Esophagus (tissue), 2 donors: ENCODE measurements at regions not wholly inside any gene's neighbourhood (a gene's known extent, or its start where the extent isn't known, plus 50 kb on each side); places are given as distances from the start of the nearest gene placed in this dataset.

ENCODE experiments used
- H3K27ac ChIP-seq, 2 donors: one replicate each; pipeline ENCODE4 v1.5.1; 2013; ENCODE audit warnings: low read depth in 2 of 2, mild to moderate bottlenecking in 2 of 2, inconsistent platforms in 1 of 2, low read length in 1 of 2, moderate library complexity in 1 of 2
- H3K27me3 ChIP-seq, 2 donors: one replicate each; pipeline ENCODE4 v1.6.1; 2013; ENCODE audit warnings: low read length in 2 of 2, control low read depth in 1 of 2, mild to moderate bottlenecking in 1 of 2; ENCODE audit not compliant: insufficient read depth in 2 of 2, control insufficient read depth in 1 of 2
- H3K36me3 ChIP-seq, 2 donors: one replicate each; pipeline ENCODE4 v1.6.1; 2013; ENCODE audit warnings: low read length in 1 of 2; ENCODE audit not compliant: control insufficient read depth in 2 of 2, insufficient read depth in 2 of 2
- H3K4me1 ChIP-seq, 2 donors: one replicate each; pipeline ENCODE4 v1.6.1; 2013; ENCODE audit warnings: low read length in 1 of 2; ENCODE audit not compliant: control insufficient read depth in 2 of 2, insufficient read depth in 2 of 2
- H3K4me3 ChIP-seq, 2 donors: one replicate each; pipeline ENCODE4 v1.5.1; 2013; ENCODE audit warnings: low read length in 2 of 2, mild to moderate bottlenecking in 2 of 2, low read depth in 1 of 2, moderate library complexity in 1 of 2
- H3K9me3 ChIP-seq, 2 donors: one replicate each; pipeline ENCODE4 v1.6.1; 2013; ENCODE audit warnings: mild to moderate bottlenecking in 2 of 2, low read depth in 1 of 2, low read length in 1 of 2, moderate library complexity in 1 of 2; ENCODE audit not compliant: control insufficient read depth in 2 of 2, insufficient read depth in 1 of 2
- WGBS, 2 donors: extraction: QIAGEN DNeasy Blood & Tissue Kit; methylation state at CpG; one replicate each; pipeline ENCODE4 v1.1.7; 2013; 5-methylcytosine and 5-hydroxymethylcytosine counted together
- donor health status: healthy with polysubstance abuse.
- donor health status: Bipolar disorder and iron deficiency.

DNA sequence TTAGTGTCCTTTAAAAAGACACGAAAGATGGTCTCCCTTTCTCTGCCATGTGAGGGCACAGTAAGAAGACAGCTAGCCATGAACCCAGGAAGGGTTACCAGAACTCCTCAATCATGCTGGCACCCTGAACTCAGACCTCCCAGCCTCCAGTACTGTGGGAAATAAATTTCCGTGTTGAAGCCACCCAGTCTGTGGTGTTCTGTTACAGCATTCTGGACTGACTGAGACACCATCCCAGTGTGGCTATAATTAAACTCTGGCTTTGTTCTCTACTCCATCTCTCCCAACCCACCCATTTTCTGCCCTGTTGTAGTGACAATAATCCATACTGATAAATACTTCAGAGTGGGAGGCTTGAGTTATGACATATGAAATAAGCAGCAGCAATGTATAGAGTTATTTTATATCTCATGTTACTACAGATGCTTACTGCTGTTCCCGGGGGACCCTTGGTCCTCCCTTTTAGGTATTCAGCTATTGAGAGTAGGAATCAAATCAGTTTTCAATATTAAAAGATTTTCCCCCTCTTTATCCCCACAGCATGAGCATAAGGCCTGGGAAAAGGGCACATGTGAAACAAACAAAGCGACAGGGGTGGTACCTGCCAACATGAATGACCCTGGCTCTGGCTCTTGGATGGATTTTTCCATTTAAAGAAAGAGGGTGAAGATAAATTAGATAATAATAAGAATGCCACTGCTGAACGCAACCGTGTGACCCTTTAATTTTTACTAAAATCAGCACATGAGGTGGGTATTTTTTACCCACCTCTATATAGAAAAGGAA lies 224.3 kb upstream of the SLC35B3 start:
- Histone ChIP-seq H3K4me1 (no peaks in the 10 kb centered on the region), H3K36me3 (no peaks in the 10 kb centered on the region)
- WGBS, 2 donors: 81 to 91% methylated on average over 6 of the region's 6 CpGs

DNA sequence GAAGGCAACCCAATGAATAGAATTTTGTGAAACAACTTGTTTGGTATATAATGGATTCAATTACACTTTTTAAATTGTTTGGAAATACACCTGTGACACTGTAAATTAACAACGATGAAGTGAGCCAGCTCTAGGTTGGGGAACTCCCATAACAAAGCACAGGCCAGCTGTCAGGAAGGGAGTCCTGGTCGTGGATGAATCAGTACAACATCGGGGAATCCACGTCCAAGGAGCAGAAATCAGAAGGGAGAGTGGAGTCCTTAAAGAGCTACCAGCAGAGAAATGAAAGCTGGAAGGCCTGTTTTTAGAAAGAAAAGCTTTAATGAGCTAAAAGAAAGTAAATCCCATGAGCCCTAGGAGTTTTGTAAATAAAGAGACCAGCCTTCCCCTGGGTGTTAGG lies 223.1 kb upstream of the SLC35B3 start:
- no peak overlapping the region for H3K4me3 ChIP-seq
- H3K27ac ChIP-seq: no peak overlapping the region
- H3K36me3 ChIP-seq: no peaks in the 10 kb centered on the region
- WGBS, 2 donors: 45 to 47% methylated on average over 4 of the region's 4 CpGs
- H3K4me1 ChIP-seq: no peaks in the 10 kb centered on the region
- H3K9me3 ChIP-seq: no peaks in the 10 kb centered on the region
- no peaks in the 10 kb centered on the region for H3K27me3 ChIP-seq

More for the DNA sequence above, 224.3 kb upstream of the SLC35B3 start:
- no peak overlapping the region for H3K4me3 ChIP-seq
- H3K27me3 ChIP-seq: no peaks in the 10 kb centered on the region
- H3K9me3 ChIP-seq: no peaks in the 10 kb centered on the region
- no peak overlapping the region for H3K27ac ChIP-seq

DNA sequence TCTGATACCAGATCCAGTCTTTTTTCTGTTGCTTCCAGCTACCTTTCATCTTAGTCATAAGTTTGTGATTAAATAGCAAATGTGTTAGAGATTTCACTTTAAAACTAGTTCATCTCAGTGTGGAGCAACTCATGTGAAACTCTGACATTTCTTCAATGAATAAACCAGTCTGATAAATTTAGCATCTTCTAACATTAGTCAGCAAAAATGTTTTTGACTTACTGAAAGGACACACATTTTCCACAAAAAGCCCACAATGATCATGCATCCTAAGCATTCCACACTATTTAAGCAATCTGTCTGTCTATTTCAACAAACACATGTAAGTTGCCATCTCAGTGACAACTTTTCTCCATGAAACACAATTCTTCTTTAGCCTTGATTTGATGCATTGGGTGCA lies 222.2 kb upstream of the SLC35B3 start:
- no peak overlapping the region for H3K27ac ChIP-seq
- H3K36me3 ChIP-seq: no peaks in the 10 kb centered on the region
- H3K4me3 ChIP-seq: no peak overlapping the region
- H3K9me3 ChIP-seq: peaks cover 0 to 2% of the 10 kb centered on the region in 2 donors
- H3K4me1 ChIP-seq: no peaks in the 10 kb centered on the region
- no peaks in the 10 kb centered on the region for H3K27me3 ChIP-seq

DNA sequence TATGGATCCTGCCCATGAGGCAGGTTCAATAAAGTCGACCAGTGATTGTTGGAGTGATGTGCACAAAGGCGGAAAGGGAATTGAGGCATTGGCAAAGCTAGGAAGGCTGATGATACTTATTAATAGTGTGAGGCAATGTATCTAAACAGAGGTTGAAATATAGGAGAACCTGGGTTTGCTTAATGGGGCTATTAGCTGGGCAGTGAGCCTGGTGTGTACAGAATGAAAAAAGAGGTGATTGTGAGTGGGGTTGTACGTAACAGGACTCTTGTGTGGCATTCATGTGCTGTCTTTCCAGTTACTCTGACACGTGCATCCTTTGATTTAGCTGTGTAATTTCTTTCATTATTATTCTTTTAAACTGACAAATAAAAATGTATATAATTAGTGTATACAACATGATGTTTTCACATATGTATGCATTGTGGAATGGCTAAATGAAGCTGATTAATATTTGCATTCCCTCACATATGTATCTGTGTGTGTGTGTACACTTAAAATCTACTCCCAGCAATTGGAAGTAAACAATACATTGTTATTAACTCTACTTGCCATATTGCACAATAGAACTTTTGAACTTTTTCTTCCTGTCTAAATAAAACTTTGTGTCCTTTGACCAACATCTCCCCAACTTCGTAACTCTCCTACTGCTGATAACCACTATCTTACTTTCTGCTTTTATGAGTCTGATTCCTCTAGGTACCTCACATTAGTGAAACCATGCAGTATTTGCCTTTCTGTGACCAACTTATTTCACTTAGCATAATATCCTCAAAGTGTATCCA lies 220.5 kb upstream of the SLC35B3 start:
- WGBS, 2 donors: 76 to 84% methylated on average over 5 of the region's 5 CpGs

DNA sequence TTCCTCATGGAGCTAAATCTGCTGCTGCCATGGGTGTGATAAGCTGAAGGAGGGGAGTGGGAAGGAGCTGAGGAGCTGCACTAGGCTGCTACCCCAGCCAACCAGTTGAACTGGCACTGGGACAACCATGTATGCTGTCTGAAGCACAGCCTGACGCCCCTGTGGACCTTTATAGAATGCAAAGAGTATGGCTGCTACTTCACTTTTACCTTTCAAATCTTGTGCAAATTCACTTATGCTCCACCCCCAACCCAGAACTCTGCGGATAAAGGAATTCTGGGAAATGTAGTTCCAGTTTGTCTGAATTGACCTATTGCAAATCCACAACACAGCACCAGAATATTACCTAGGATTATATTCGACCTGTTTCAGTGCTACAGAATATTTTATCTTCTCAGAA lies 217.4 kb upstream of the SLC35B3 start:
- H3K36me3 ChIP-seq: no peaks in the 10 kb centered on the region
- 75 to 81% methylated on average over 3 of the region's 3 CpGs for WGBS, 2 donors
- no peaks in the 10 kb centered on the region for H3K27me3 ChIP-seq
- no peak overlapping the region for H3K4me3 ChIP-seq
- no peaks in the 10 kb centered on the region for H3K4me1 ChIP-seq
- H3K9me3 ChIP-seq: peaks cover 0 to 2% of the 10 kb centered on the region in 2 donors
- no peak overlapping the region for H3K27ac ChIP-seq

More for the DNA sequence above, 220.5 kb upstream of the SLC35B3 start:
- Histone ChIP-seq H3K9me3 (peaks cover 0 to 2% of the 10 kb centered on the region in 2 donors), H3K36me3 (no peaks in the 10 kb centered on the region), H3K27me3 (no peaks in the 10 kb centered on the region), H3K27ac (no peak overlapping the region), H3K4me1 (no peaks in the 10 kb centered on the region), H3K4me3 (no peak overlapping the region)

DNA sequence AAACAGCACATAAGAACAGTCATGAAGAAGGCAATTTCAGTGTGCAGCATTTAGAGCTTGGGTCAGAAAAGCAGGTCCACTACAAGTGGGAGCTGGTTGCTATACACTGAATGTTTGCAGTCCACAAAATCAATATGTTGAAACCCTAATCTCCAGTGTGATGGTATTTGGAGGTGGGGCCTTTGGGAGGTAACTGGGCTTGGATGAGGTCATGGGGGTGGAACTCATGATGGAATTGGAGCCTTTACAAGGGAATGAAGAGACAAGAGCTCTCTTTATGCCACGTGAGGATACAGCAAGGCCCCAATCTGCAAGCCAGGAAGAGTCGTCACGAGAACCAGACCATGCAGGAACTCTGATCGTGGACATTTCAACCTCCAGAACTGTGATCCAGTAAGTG lies 216.7 kb upstream of the SLC35B3 start:
- Histone ChIP-seq H3K4me1 (no peaks in the 10 kb centered on the region), H3K36me3 (no peaks in the 10 kb centered on the region), H3K27ac (no peak overlapping the region), H3K9me3 (peaks cover 0 to 2% of the 10 kb centered on the region in 2 donors), H3K4me3 (no peak overlapping the region), H3K27me3 (no peaks in the 10 kb centered on the region)
- WGBS, 2 donors: 80 to 92% methylated on average over 4 of the region's 4 CpGs

DNA sequence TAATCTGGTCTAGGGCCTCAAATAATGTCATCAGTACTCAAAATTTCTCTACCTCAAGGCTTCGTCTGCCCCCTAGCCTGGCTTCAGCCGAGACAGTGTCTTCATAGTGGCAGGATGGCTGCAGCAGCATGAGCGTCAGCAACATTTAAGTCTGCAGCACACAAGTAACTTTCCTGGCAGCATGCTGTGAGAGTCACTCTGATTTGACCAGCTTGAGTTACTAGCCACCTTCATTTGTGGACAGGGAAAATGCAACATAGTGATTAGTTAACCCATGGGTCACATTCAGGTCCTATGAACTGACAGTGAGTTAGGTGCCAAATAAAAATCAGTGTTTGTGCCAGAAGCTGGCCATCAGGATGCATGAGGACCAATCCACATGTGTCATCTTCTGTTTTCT lies 209.9 kb upstream of the SLC35B3 start:
- no peaks in the 10 kb centered on the region for H3K27me3 ChIP-seq
- H3K36me3 ChIP-seq: no peaks in the 10 kb centered on the region
- no peaks in the 10 kb centered on the region for H3K9me3 ChIP-seq
- WGBS, 2 donors: 90 to 91% methylated on average over 3 of the region's 3 CpGs
- H3K27ac ChIP-seq: no peak overlapping the region
- no peak overlapping the region for H3K4me3 ChIP-seq
- no peaks in the 10 kb centered on the region for H3K4me1 ChIP-seq

DNA sequence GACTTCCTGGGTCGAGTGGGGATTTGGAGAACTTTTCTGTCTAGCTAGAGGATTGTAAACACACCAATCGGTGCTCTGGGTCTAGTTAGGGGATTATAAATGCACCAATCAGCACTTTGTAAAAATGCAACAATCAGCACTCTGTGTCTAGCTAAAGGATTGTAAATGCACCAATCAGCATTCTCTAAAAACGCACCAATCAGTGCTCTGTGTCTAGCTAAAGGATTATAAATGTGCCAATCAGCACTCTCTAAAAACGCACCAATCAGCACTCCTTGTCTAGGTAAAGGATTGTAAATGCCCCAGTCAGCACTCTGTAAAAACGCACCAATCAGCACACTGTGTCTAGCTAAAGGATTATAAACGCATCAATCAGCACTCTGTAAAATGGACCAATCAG lies 209.0 kb upstream of the SLC35B3 start:
- WGBS, 2 donors: 89 to 93% methylated on average over 6 of the region's 6 CpGs

DNA sequence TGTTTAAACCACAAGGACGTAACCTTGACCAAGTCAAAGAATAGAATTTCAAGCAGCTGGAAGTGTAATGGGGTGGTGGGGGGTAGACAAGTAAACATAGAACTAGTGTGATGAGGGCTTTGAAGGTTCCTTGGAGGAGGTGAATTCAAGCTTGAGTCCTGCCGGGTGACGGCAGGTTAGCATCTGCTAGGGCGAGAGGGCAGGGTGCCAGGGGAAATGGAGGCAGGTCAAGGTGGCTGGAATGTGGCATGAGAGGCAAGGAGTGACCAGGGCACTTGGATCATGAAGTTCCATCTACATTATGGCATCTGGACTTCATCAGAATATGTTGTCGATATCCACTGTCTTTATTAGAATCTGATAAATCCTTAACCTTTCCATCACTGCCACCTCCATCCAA lies 207.5 kb upstream of the SLC35B3 start:
- Histone ChIP-seq H3K27ac (no peak overlapping the region), H3K4me1 (no peaks in the 10 kb centered on the region), H3K27me3 (no peaks in the 10 kb centered on the region), H3K36me3 (no peaks in the 10 kb centered on the region), H3K9me3 (no peaks in the 10 kb centered on the region), H3K4me3 (no peak overlapping the region)
- WGBS, 2 donors: 74 to 81% methylated on average over 5 of the region's 5 CpGs

More for the DNA sequence above, 209.0 kb upstream of the SLC35B3 start:
- no peak overlapping the region for H3K27ac ChIP-seq
- H3K9me3 ChIP-seq: no peaks in the 10 kb centered on the region
- no peaks in the 10 kb centered on the region for H3K4me1 ChIP-seq
- H3K36me3 ChIP-seq: no peaks in the 10 kb centered on the region
- H3K27me3 ChIP-seq: no peaks in the 10 kb centered on the region
- H3K4me3 ChIP-seq: no peak overlapping the region
